Natural killer cell (primary cell): ENCODE measurements at regions not wholly inside any gene's neighbourhood (a gene's known extent, or its start where the extent isn't known, plus 50 kb on each side); places are given as distances from the start of the nearest gene placed in this dataset.

Experiments
- ATAC-seq, 3 donors: fragments of 150-1000 bp in 2 of 3; fragments of 200-7000 bp in 1 of 3; cut with Tn5 transposase; 1 replicate in 1 of 3; 2 replicates in 2 of 3; pipeline ENCODE4 v1.10.0; 2021; ENCODE audit warnings: mild to moderate bottlenecking in 2 of 3, moderate library complexity in 2 of 3
- DNase-seq, 2 donors: peaks; one replicate each; pipeline versions ENCODE4 v3.0.0 to v3.0.0-alpha.2; 2013 to 2021; ENCODE audit warnings: mixed read lengths in 1 of 2
- H3K27ac ChIP-seq: one replicate; pipeline ENCODE4 v1.5.1; 2013; ENCODE audit warnings: mild to moderate bottlenecking, low read length
- H3K27me3 ChIP-seq: one replicate; pipeline ENCODE4 v1.6.1; 2013; ENCODE audit warnings: low read length; ENCODE audit not compliant: control insufficient read depth, insufficient read depth
- H3K36me3 ChIP-seq: one replicate; pipeline ENCODE4 v1.6.1; 2013; ENCODE audit warnings: low read length; ENCODE audit not compliant: control insufficient read depth, insufficient read depth
- H3K4me1 ChIP-seq: one replicate; pipeline ENCODE4 v1.6.1; 2013; ENCODE audit warnings: low read length; ENCODE audit not compliant: control insufficient read depth, insufficient read depth
- H3K4me3 ChIP-seq: one replicate; pipeline ENCODE4 v1.5.1; 2013; ENCODE audit warnings: low read length
- H3K9me3 ChIP-seq: one replicate; pipeline ENCODE4 v1.6.1; 2013; ENCODE audit warnings: low read length; ENCODE audit not compliant: control insufficient read depth, insufficient read depth
- H3K27ac Mint-ChIP-seq, 2 donors: one replicate each; pipeline ENCODE4 v1.8.0; 2022; ENCODE audit warnings: mild to moderate bottlenecking in 2 of 2, mixed read lengths in 2 of 2, moderate library complexity in 1 of 2
- H3K27me3 Mint-ChIP-seq, 2 donors: one replicate each; pipeline ENCODE4 v1.8.0; 2022; ENCODE audit warnings: low read depth in 2 of 2, mixed read lengths in 2 of 2
- H3K36me3 Mint-ChIP-seq: one replicate; pipeline ENCODE4 v1.8.0; 2022; ENCODE audit warnings: mixed read lengths
- H3K4me1 Mint-ChIP-seq, 2 donors: one replicate each; pipeline ENCODE4 v1.8.0; 2022; ENCODE audit warnings: mixed read lengths in 2 of 2
- H3K4me3 Mint-ChIP-seq: one replicate; pipeline ENCODE4 v1.8.0; 2022; ENCODE audit warnings: mild to moderate bottlenecking, moderate library complexity, mixed read lengths
- H3K9me3 Mint-ChIP-seq, 2 donors: one replicate each; pipeline ENCODE4 v1.8.0; 2022; ENCODE audit warnings: mixed read lengths in 2 of 2
- WGBS: methylation state at CpG from one replicate; pipeline ENCODE4 v1.1.7; 2013; ENCODE audit warnings: missing lambda C conversion rate; ENCODE audit not compliant: insufficient coverage; 5-methylcytosine and 5-hydroxymethylcytosine counted together
- intact Hi-C: fragments of 100-400 bp; cut with micrococcal nuclease; formaldehyde crosslinking; loops from one replicate; pipeline ENCODE4 v1.14.2; 2022
- TF ChIP-seq, protein P1 (sequence below): fragments of 200-600 bp; IDR thresholded peaks from one replicate; pipeline ENCODE4 v1.8.0; 2022; ENCODE audit warnings: antibody characterized with exemption

DNA sequence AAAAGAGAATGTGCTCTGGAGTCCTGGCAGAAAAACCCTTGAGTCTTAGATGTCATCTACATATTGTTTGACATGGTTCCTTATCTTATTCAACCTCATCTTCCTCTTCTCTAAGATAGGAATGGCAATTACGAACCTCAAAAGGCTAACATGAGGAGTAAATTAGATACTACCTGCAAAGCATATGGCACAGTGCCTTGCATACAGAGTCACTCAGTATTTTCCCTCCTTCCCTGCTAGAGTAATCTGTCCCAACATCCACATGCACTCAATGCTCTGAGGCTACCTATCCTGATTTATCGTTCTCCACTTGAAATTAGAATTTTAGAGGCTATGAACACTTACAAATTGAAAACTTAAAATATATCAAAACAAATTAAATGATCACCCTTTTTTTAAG is 386.7 kb downstream of the RSL24D1 start:
- Histone ChIP-seq H3K4me1 (no peaks in the 10 kb centered on the region), H3K27ac (no peak overlapping the region), H3K36me3 (no peaks in the 10 kb centered on the region), H3K4me3 (no peak overlapping the region), H3K9me3 (no peaks in the 10 kb centered on the region), H3K27me3 (no peaks in the 10 kb centered on the region)
- H3K36me3 Mint-ChIP-seq: no peaks in the 10 kb centered on the region
- H3K4me1 Mint-ChIP-seq: no peaks in the 10 kb centered on the region
- ATAC-seq: no peak
- no peak overlapping the region for H3K4me3 Mint-ChIP-seq
- no peak for DNase-seq
- H3K9me3 Mint-ChIP-seq: peaks cover 2 to 9% of the 10 kb centered on the region in 2 donors
- 13% methylated on average over 1 of the region's 2 CpGs for WGBS
- TF ChIP-seq, protein P1, sequence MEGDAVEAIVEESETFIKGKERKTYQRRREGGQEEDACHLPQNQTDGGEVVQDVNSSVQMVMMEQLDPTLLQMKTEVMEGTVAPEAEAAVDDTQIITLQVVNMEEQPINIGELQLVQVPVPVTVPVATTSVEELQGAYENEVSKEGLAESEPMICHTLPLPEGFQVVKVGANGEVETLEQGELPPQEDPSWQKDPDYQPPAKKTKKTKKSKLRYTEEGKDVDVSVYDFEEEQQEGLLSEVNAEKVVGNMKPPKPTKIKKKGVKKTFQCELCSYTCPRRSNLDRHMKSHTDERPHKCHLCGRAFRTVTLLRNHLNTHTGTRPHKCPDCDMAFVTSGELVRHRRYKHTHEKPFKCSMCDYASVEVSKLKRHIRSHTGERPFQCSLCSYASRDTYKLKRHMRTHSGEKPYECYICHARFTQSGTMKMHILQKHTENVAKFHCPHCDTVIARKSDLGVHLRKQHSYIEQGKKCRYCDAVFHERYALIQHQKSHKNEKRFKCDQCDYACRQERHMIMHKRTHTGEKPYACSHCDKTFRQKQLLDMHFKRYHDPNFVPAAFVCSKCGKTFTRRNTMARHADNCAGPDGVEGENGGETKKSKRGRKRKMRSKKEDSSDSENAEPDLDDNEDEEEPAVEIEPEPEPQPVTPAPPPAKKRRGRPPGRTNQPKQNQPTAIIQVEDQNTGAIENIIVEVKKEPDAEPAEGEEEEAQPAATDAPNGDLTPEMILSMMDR: no peak
- no peak overlapping the region for H3K27ac Mint-ChIP-seq
- intact Hi-C loops: no loop called here
- H3K27me3 Mint-ChIP-seq: no peaks in the 10 kb centered on the region

DNA sequence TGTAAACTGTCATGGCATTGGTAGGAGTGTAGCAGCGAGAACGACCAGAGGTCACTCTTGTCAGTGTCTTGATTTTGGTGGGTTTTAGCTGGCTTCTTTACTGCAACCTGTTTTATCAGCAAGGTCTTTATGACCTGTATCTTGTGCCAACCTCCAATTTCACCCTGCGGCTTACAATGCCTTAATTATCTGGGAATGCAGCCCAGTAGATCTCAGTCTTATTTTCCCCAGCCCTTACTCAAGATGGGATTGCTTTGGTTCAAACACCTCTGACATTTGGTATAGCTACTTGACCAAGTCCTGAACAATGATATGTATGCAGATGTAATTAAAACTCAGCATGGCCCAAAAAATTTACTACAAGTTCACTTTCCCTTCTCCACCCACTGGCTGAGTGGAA is 388.4 kb downstream of the RSL24D1 start:
- TF ChIP-seq, protein P1: no peak
- intact Hi-C loops: no loop called here
- Histone ChIP-seq H3K27me3 (no peaks in the 10 kb centered on the region), H3K27ac (no peak overlapping the region), H3K9me3 (no peaks in the 10 kb centered on the region), H3K4me1 (no peaks in the 10 kb centered on the region), H3K36me3 (no peaks in the 10 kb centered on the region), H3K4me3 (no peak overlapping the region)
- no peaks in the 10 kb centered on the region for H3K36me3 Mint-ChIP-seq
- H3K27ac Mint-ChIP-seq: no peak overlapping the region
- 84% methylated on average over 3 of the region's 3 CpGs for WGBS
- no peaks in the 10 kb centered on the region for H3K27me3 Mint-ChIP-seq
- peaks cover 2 to 8% of the 10 kb centered on the region in 2 donors for H3K9me3 Mint-ChIP-seq
- no peak overlapping the region for H3K4me3 Mint-ChIP-seq
- no peak for DNase-seq
- no peak for ATAC-seq
- peaks cover 5 to 8% of the 10 kb centered on the region in 2 donors for H3K4me1 Mint-ChIP-seq

DNA sequence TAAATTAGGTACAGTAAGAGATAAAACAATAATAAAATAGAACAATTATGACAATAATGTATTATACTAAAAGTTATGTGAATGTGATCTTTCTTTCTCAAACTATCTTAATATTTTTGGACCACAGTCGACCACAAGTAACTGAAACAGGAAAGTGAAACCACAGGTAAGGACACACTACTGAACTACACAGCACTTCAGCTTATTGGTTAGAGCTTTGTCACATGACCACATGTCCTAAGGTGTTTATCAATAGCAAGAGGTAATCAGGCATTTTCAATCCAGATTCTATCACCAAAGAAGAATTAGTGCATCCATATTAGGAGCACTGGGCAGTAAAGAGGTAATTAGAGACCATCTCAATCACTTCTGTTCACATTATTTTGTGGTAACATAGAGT is 392.8 kb downstream of the RSL24D1 start:
- Histone ChIP-seq H3K36me3 (no peaks in the 10 kb centered on the region), H3K4me1 (no peaks in the 10 kb centered on the region), H3K27me3 (no peaks in the 10 kb centered on the region), H3K27ac (no peak overlapping the region), H3K4me3 (no peak overlapping the region), H3K9me3 (no peaks in the 10 kb centered on the region)
- WGBS: 0% methylated on average over 1 of the region's 1 CpG
- Mint-ChIP-seq H3K27me3 (no peaks in the 10 kb centered on the region), H3K4me1 (peaks cover 8 to 14% of the 10 kb centered on the region in 2 donors), H3K27ac (no peak overlapping the region), H3K4me3 (no peak overlapping the region), H3K9me3 (peaks cover 0 to 2% of the 10 kb centered on the region in 2 donors), H3K36me3 (no peaks in the 10 kb centered on the region)
- TF ChIP-seq, protein P1: no peak
- DNase-seq: no peak
- intact Hi-C loops: no loop called here
- ATAC-seq: no peak

DNA sequence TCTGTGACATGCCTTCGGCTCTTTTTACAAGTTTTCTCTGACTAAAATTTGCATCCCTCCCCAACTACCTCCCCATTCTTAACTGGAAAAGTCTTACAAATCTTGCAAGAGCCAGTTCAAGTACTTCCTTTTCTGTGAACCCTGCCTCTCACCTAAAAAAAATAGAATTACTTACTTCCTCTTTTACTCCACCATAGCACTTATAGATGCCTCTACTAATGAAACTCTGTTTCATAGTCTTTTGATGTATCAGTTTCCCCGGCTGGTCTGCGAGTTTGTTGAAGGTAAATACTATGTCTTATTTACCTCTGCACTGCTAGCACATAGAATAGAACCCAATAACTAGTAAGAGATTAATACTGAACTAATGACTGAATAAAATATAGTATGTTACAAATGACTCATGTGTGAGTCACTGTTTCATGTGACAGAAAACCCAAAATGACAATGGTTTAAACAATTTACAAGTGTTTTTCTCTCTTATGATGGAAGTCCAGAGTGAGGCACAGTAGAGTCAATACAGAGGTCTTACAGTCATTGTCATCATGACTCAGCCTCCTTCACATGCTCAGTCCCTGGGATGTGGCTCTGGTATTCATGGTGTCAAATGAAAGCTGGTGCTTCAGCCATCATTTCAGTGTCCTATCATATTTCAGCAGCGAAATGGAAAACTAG is 393.5 kb downstream of the RSL24D1 start:
- ATAC-seq: no peak
- 52% methylated on average over 2 of the region's 4 CpGs for WGBS
- Histone ChIP-seq H3K4me1 (no peaks in the 10 kb centered on the region), H3K27me3 (no peaks in the 10 kb centered on the region), H3K36me3 (no peaks in the 10 kb centered on the region), H3K9me3 (no peaks in the 10 kb centered on the region), H3K27ac (no peak overlapping the region), H3K4me3 (no peak overlapping the region)
- TF ChIP-seq, protein P1: no peak
- Mint-ChIP-seq H3K4me1 (peaks cover 8 to 14% of the 10 kb centered on the region in 2 donors), H3K27me3 (no peaks in the 10 kb centered on the region), H3K27ac (no peak overlapping the region), H3K9me3 (peaks cover 0 to 2% of the 10 kb centered on the region in 2 donors), H3K4me3 (no peak overlapping the region), H3K36me3 (no peaks in the 10 kb centered on the region)
- DNase-seq: peak in 1 of 2 donors; percentile 2
- intact Hi-C loops: no loop called here
